MM.1S (cell line): ENCODE measurements at regions not wholly inside any gene's neighbourhood (a gene's known extent, or its start where the extent isn't known, plus 50 kb on each side); places are given as distances from the start of the nearest gene placed in this dataset.
"Not testable (repeated sequence)": the region's sequence is repeated elsewhere in the genome, so short reads cannot be mapped to it uniquely, and the experiment has no call there.

Source experiments
- DNase-seq: peaks from one replicate; pipeline ENCODE4 v3.0.0-alpha.2; 2015
- H2AFZ ChIP-seq: fragments of 300-600 bp; sonication (generic); 2 replicates; pipeline ENCODE4 v1.6.0; 2016; ENCODE audit warnings: antibody characterized with exemption, low read length
- H3F3A ChIP-seq: fragments of 300-600 bp; sonication (generic); 2 replicates; pipeline ENCODE4 v1.6.1; 2016; ENCODE audit warnings: mild to moderate bottlenecking, antibody characterized with exemption, low read length, moderate library complexity, mixed read lengths; ENCODE audit not compliant: insufficient read depth
- H3K27ac ChIP-seq: fragments of 300-600 bp; sonication (generic); 2 replicates; pipeline ENCODE4 v1.5.1; 2016; ENCODE audit warnings: mild to moderate bottlenecking, low read length
- H3K27me3 ChIP-seq: fragments of 300-600 bp; sonication (generic); replicated peaks from 2 replicates; pipeline ENCODE4 v1.6.0; 2016; ENCODE audit warnings: low read length; ENCODE audit not compliant: insufficient read depth
- H3K36me3 ChIP-seq: fragments of 300-600 bp; sonication (generic); replicated peaks from 2 replicates; pipeline ENCODE4 v1.6.1; 2016; ENCODE audit warnings: mild to moderate bottlenecking, low read length, mixed read lengths; ENCODE audit not compliant: insufficient read depth
- H3K4me1 ChIP-seq: fragments of 300-600 bp; sonication (generic); 2 replicates; pipeline ENCODE4 v1.6.1; 2016; ENCODE audit warnings: low read length, mixed read lengths
- H3K4me2 ChIP-seq: fragments of 300-600 bp; sonication (generic); 2 replicates; pipeline ENCODE4 v1.6.0; 2016; ENCODE audit warnings: low read depth, low read length
- H3K4me3 ChIP-seq: fragments of 300-600 bp; sonication (generic); 2 replicates; pipeline ENCODE4 v1.5.1; 2016; ENCODE audit warnings: low read length, mixed read lengths
- H3K79me2 ChIP-seq: fragments of 300-600 bp; sonication (generic); 2 replicates; pipeline ENCODE4 v1.6.1; 2016; ENCODE audit warnings: mixed run types, low read length, mixed read lengths
- H3K9ac ChIP-seq: fragments of 300-600 bp; sonication (generic); 2 replicates; pipeline ENCODE4 v1.6.1; 2016; ENCODE audit warnings: low read length, mixed read lengths
- H3K9me2 ChIP-seq: fragments of 300-600 bp; sonication (generic); replicated peaks from 2 replicates; pipeline ENCODE4 v1.6.1; 2016; ENCODE audit warnings: mild to moderate bottlenecking, low read length, mixed read lengths; ENCODE audit not compliant: insufficient read depth
- H3K9me3 ChIP-seq: fragments of 300-600 bp; sonication (generic); replicated peaks from 2 replicates; pipeline ENCODE4 v1.6.1; 2016; ENCODE audit warnings: mild to moderate bottlenecking, low read length, mixed read lengths; ENCODE audit not compliant: insufficient read depth
- H4K20me1 ChIP-seq: fragments of 300-600 bp; sonication (generic); 2 replicates; pipeline ENCODE4 v1.6.1; 2016; ENCODE audit warnings: mild to moderate bottlenecking, low read length, moderate library complexity, mixed read lengths; ENCODE audit not compliant: insufficient read depth
- CTCF ChIP-seq: fragments of 300-600 bp; sonication (generic); IDR thresholded peaks from 2 replicates; pipeline ENCODE4 v1.5.1; 2016; ENCODE audit warnings: antibody characterized with exemption, low read length, mixed read lengths
- EZH2 ChIP-seq: fragments of 300-600 bp; sonication (generic); optimal IDR thresholded peaks from 2 replicates; pipeline ENCODE3; 2017; ENCODE audit warnings: low read depth, mild to moderate bottlenecking, antibody characterized with exemption, low read length, mixed read lengths
- EZH2phosphoT487 ChIP-seq: fragments of 300-600 bp; sonication (generic); IDR thresholded peaks from 2 replicates; pipeline ENCODE4 v1.6.1; 2018; ENCODE audit warnings: antibody characterized with exemption, low read length

GRCh38 chr12:80015660-80016059, 80.8 kb upstream of the PPP1R12A start:
- H3K36me3 ChIP-seq = no peaks in the 10 kb centered on the region
- H2AFZ ChIP-seq = no peak overlapping the region

GRCh38 chr12:80003744-80004143, 68.8 kb upstream of the PPP1R12A start:
- not testable (repeated sequence) for H3K4me1 ChIP-seq, H2AFZ ChIP-seq, H3K4me3 ChIP-seq, H3K9me2 ChIP-seq, H3K27me3 ChIP-seq, H4K20me1 ChIP-seq, H3K9me3 ChIP-seq, H3K9ac ChIP-seq, H3K36me3 ChIP-seq, H3K27ac ChIP-seq, H3K4me2 ChIP-seq, H3K79me2 ChIP-seq, H3F3A ChIP-seq, DNase-seq

More at GRCh38 chr12:80015660-80016059, 80.8 kb upstream of the PPP1R12A start:
- Histone ChIP-seq H3K4me1 (no peaks in the 10 kb centered on the region), H3K9ac (no peak overlapping the region), H4K20me1 (no peaks in the 10 kb centered on the region), H3K4me3 (no peak overlapping the region), H3K79me2 (no peaks in the 10 kb centered on the region), H3K9me2 (no peaks in the 10 kb centered on the region), H3K9me3 (no peaks in the 10 kb centered on the region), H3K27me3 (no peaks in the 10 kb centered on the region), H3K27ac (no peak overlapping the region), H3F3A (no peaks in the 10 kb centered on the region), H3K4me2 (no peak overlapping the region)
- DNase-seq = no peak
- TF ChIP-seq CTCF = no peak
- TF ChIP-seq EZH2 = no peak
- TF ChIP-seq EZH2phosphoT487 = no peak

GRCh38 chr12:80001562-80001961, 66.7 kb upstream of the PPP1R12A start:
- Histone ChIP-seq H3K9me3 (no peaks in the 10 kb centered on the region), H3K27ac (no peak overlapping the region), H3K4me1 (peaks cover 5% of the 10 kb centered on the region), H3K4me2 (no peak overlapping the region), H3K36me3 (no peaks in the 10 kb centered on the region), H3K27me3 (no peaks in the 10 kb centered on the region), H3K4me3 (no peak overlapping the region), H3K9me2 (no peaks in the 10 kb centered on the region), H3K9ac (no peak overlapping the region), H4K20me1 (no peaks in the 10 kb centered on the region), H2AFZ (no peak overlapping the region), H3F3A (no peaks in the 10 kb centered on the region), H3K79me2 (no peaks in the 10 kb centered on the region)
- TF ChIP-seq EZH2 = no peak
- TF ChIP-seq EZH2phosphoT487 = no peak
- TF ChIP-seq CTCF = no peak
- DNase-seq = no peak

- TF ChIP-seq CTCF (no peak), EZH2 (no peak), EZH2phosphoT487 (no peak)
- no peak overlapping the region for H3K4me2 ChIP-seq
- no peak for DNase-seq
- H3K4me3 ChIP-seq = no peak overlapping the region
- no peaks in the 10 kb centered on the region for H3K9me3 ChIP-seq
- no peak overlapping the region for H3K9ac ChIP-seq
- H3K36me3 ChIP-seq = no peaks in the 10 kb centered on the region
- no peak overlapping the region for H3K27ac ChIP-seq
- H3K27me3 ChIP-seq = no peaks in the 10 kb centered on the region
- H3K79me2 ChIP-seq = no peaks in the 10 kb centered on the region
- H3K9me2 ChIP-seq = no peaks in the 10 kb centered on the region
- H3K4me1 ChIP-seq = peaks cover 6% of the 10 kb centered on the region
- no peaks in the 10 kb centered on the region for H3F3A ChIP-seq
- no peaks in the 10 kb centered on the region for H4K20me1 ChIP-seq
- no peak overlapping the region for H2AFZ ChIP-seq
These were observed 65.9 kb upstream of the PPP1R12A start for GRCh38 chr12:80000831-80001230.
